ENCODE measurements at regions not wholly inside any gene's neighbourhood (a gene's known extent, or its start where the extent isn't known, plus 50 kb on each side); places are given as distances from the start of the nearest gene placed in this dataset.
"Not testable (repeated sequence)": the region's sequence is repeated elsewhere in the genome, so short reads cannot be mapped to it uniquely, and the experiment has no call there.

- Histone ChIP-seq H2BK5ac (ENCODE audit: low read depth, low read length, poor library complexity) (peak overlapping the region; percentile 36), H3K27ac (ENCODE audit: low read depth, low read length) (peak overlapping the region; percentile 80), H3K4me1 (ENCODE audit: control insufficient read depth in 1 of 2, insufficient read depth in 2 of 2, low read length in 2 of 2) (peaks cover 16 to 24% of the 10 kb centered on the region in 2 experiments), H4K8ac (ENCODE audit: low read depth, low read length) (peak overlapping the region; percentile 43), H2BK120ac (ENCODE audit: insufficient read depth, low read length, poor library complexity) (peak overlapping the region; percentile 79), H4K91ac (ENCODE audit: low read depth, low read length) (peak overlapping the region; percentile 61)
- H3K4me2 ChIP-seq (ENCODE audit: low read length); H3K23ac ChIP-seq (ENCODE audit: low read length); H3K79me2 ChIP-seq (ENCODE audit: control insufficient read depth, insufficient read depth, low read length, poor library complexity); H3K27me3 ChIP-seq (ENCODE audit: insufficient read depth, low read length); H3K14ac ChIP-seq (ENCODE audit: low read length); H3K4me3 ChIP-seq (ENCODE audit: low read depth, low read length); H3K36me3 ChIP-seq (ENCODE audit: control insufficient read depth in 1 of 2, insufficient read depth in 2 of 2, low read length in 2 of 2); H3K9ac ChIP-seq (ENCODE audit: low read length); H2AK5ac ChIP-seq (ENCODE audit: low read length); H3K4ac ChIP-seq (ENCODE audit: low read depth, low read length); H3K79me1 ChIP-seq (ENCODE audit: low read length); H3K9me3 ChIP-seq (ENCODE audit: insufficient read depth, low read depth, low read length); H2BK12ac ChIP-seq (ENCODE audit: low read length); H3K18ac ChIP-seq (ENCODE audit: low read length); H4K12ac ChIP-seq (ENCODE audit: low read depth, low read length); H2AFZ ChIP-seq (ENCODE audit: insufficient read depth, low read length, poor library complexity): not testable (repeated sequence)
- WGBS (ENCODE audit: extremely low coverage, insufficient coverage, insufficient read length), result no CpG with 5 or more reads among the region's 15 CpGs
- peak; percentile 41 to 69 for DNase-seq
These were observed 93.6 kb downstream of the CCDC71L start for GRCh38 chr7:106567204-106568001.

GRCh38 chr7:106566672-106567071 lies 94.3 kb downstream of the CCDC71L start:
- no peak overlapping the region for H2BK12ac ChIP-seq (ENCODE audit: low read length)
- H3K4me3 ChIP-seq (ENCODE audit: low read depth, low read length), result no peak overlapping the region
- WGBS (ENCODE audit: extremely low coverage, insufficient coverage, insufficient read length), result no CpG with 5 or more reads among the region's 2 CpGs
- H3K36me3 ChIP-seq (ENCODE audit: control insufficient read depth in 1 of 2, insufficient read depth in 2 of 2, low read length in 2 of 2), result no peaks in the 10 kb centered on the region
- H3K23ac ChIP-seq (ENCODE audit: low read length), result no peak overlapping the region
- H2BK5ac ChIP-seq (ENCODE audit: low read depth, low read length, poor library complexity), result peak overlapping the region; percentile 39
- no peak overlapping the region for H3K27ac ChIP-seq (ENCODE audit: low read depth, low read length)
- peaks cover 16 to 24% of the 10 kb centered on the region in 2 experiments for H3K4me1 ChIP-seq (ENCODE audit: control insufficient read depth in 1 of 2, insufficient read depth in 2 of 2, low read length in 2 of 2)
- no peak for DNase-seq
- H3K79me1 ChIP-seq (ENCODE audit: low read length), result peaks cover 11% of the 10 kb centered on the region
- H3K4ac ChIP-seq (ENCODE audit: low read depth, low read length), result no peak overlapping the region
- H2BK120ac ChIP-seq (ENCODE audit: insufficient read depth, low read length, poor library complexity), result peak overlapping the region; percentile 38
- H3K9ac ChIP-seq (ENCODE audit: low read length), result no peak overlapping the region
- no peak overlapping the region for H3K14ac ChIP-seq (ENCODE audit: low read length)
- H4K12ac ChIP-seq (ENCODE audit: low read depth, low read length), result no peak overlapping the region
- H4K8ac ChIP-seq (ENCODE audit: low read depth, low read length), result peak overlapping the region; percentile 43
- no peak overlapping the region for H3K18ac ChIP-seq (ENCODE audit: low read length)
- H2AFZ ChIP-seq (ENCODE audit: insufficient read depth, low read length, poor library complexity), result no peak overlapping the region
- no peaks in the 10 kb centered on the region for H3K9me3 ChIP-seq (ENCODE audit: insufficient read depth, low read depth, low read length)
- H3K4me2 ChIP-seq (ENCODE audit: low read length), result no peak overlapping the region
- peak overlapping the region; percentile 35 for H4K91ac ChIP-seq (ENCODE audit: low read depth, low read length)
- no peaks in the 10 kb centered on the region for H3K27me3 ChIP-seq (ENCODE audit: insufficient read depth, low read length)
- no peak overlapping the region for H2AK5ac ChIP-seq (ENCODE audit: low read length)
- no peaks in the 10 kb centered on the region for H3K79me2 ChIP-seq (ENCODE audit: control insufficient read depth, insufficient read depth, low read length, poor library complexity)

- Histone ChIP-seq H3K4me2 (ENCODE audit: low read length) (no peak overlapping the region), H2BK120ac (ENCODE audit: insufficient read depth, low read length, poor library complexity) (peak overlapping the region; percentile 68), H3K79me1 (ENCODE audit: low read length) (peaks cover 11% of the 10 kb centered on the region), H3K18ac (ENCODE audit: low read length) (no peak overlapping the region), H3K9me3 (ENCODE audit: insufficient read depth, low read depth, low read length) (no peaks in the 10 kb centered on the region), H3K9ac (ENCODE audit: low read length) (no peak overlapping the region), H3K4me3 (ENCODE audit: low read depth, low read length) (no peak overlapping the region), H3K36me3 (ENCODE audit: control insufficient read depth in 1 of 2, insufficient read depth in 2 of 2, low read length in 2 of 2) (no peaks in the 10 kb centered on the region), H2BK5ac (ENCODE audit: low read depth, low read length, poor library complexity) (no peak overlapping the region), H4K12ac (ENCODE audit: low read depth, low read length) (no peak overlapping the region), H3K14ac (ENCODE audit: low read length) (peak overlapping the region; percentile 24), H4K91ac (ENCODE audit: low read depth, low read length) (peak overlapping the region; percentile 15), H3K4ac (ENCODE audit: low read depth, low read length) (no peak overlapping the region), H2AFZ (ENCODE audit: insufficient read depth, low read length, poor library complexity) (no peak overlapping the region), H4K8ac (ENCODE audit: low read depth, low read length) (no peak overlapping the region), H3K27me3 (ENCODE audit: insufficient read depth, low read length) (no peaks in the 10 kb centered on the region), H3K27ac (ENCODE audit: low read depth, low read length) (no peak overlapping the region), H3K79me2 (ENCODE audit: control insufficient read depth, insufficient read depth, low read length, poor library complexity) (no peaks in the 10 kb centered on the region), H3K23ac (ENCODE audit: low read length) (no peak overlapping the region), H3K4me1 (ENCODE audit: control insufficient read depth in 1 of 2, insufficient read depth in 2 of 2, low read length in 2 of 2) (peaks cover 12 to 22% of the 10 kb centered on the region in 2 experiments), H2BK12ac (ENCODE audit: low read length) (peak overlapping the region; percentile 94), H2AK5ac (ENCODE audit: low read length) (no peak overlapping the region)
- no CpG with 5 or more reads among the region's 6 CpGs for WGBS (ENCODE audit: extremely low coverage, insufficient coverage, insufficient read length)
- DNase-seq, result no peak
These were observed 94.8 kb downstream of the CCDC71L start for GRCh38 chr7:106566196-106566595.

GRCh38 chr7:106565428-106565827 lies 95.5 kb downstream of the CCDC71L start:
- no peak overlapping the region for H3K14ac ChIP-seq (ENCODE audit: low read length)
- peaks cover 11% of the 10 kb centered on the region for H3K79me1 ChIP-seq (ENCODE audit: low read length)
- H2BK120ac ChIP-seq (ENCODE audit: insufficient read depth, low read length, poor library complexity), result no peak overlapping the region
- H3K4me3 ChIP-seq (ENCODE audit: low read depth, low read length), result no peak overlapping the region
- H4K8ac ChIP-seq (ENCODE audit: low read depth, low read length), result no peak overlapping the region
- WGBS (ENCODE audit: extremely low coverage, insufficient coverage, insufficient read length), result no CpG with 5 or more reads among the region's 1 CpG
- no peaks in the 10 kb centered on the region for H3K79me2 ChIP-seq (ENCODE audit: control insufficient read depth, insufficient read depth, low read length, poor library complexity)
- no peak overlapping the region for H3K18ac ChIP-seq (ENCODE audit: low read length)
- no peaks in the 10 kb centered on the region for H3K9me3 ChIP-seq (ENCODE audit: insufficient read depth, low read depth, low read length)
- H3K4me1 ChIP-seq (ENCODE audit: control insufficient read depth in 1 of 2, insufficient read depth in 2 of 2, low read length in 2 of 2), result peaks cover 9 to 18% of the 10 kb centered on the region in 2 experiments
- no peak overlapping the region for H3K4me2 ChIP-seq (ENCODE audit: low read length)
- no peak overlapping the region for H2BK12ac ChIP-seq (ENCODE audit: low read length)
- no peak overlapping the region for H2AFZ ChIP-seq (ENCODE audit: insufficient read depth, low read length, poor library complexity)
- H3K9ac ChIP-seq (ENCODE audit: low read length), result no peak overlapping the region
- no peak overlapping the region for H3K4ac ChIP-seq (ENCODE audit: low read depth, low read length)
- no peaks in the 10 kb centered on the region for H3K36me3 ChIP-seq (ENCODE audit: control insufficient read depth in 1 of 2, insufficient read depth in 2 of 2, low read length in 2 of 2)
- H2AK5ac ChIP-seq (ENCODE audit: low read length), result no peak overlapping the region
- no peak overlapping the region for H4K91ac ChIP-seq (ENCODE audit: low read depth, low read length)
- H2BK5ac ChIP-seq (ENCODE audit: low read depth, low read length, poor library complexity), result no peak overlapping the region
- no peak overlapping the region for H3K23ac ChIP-seq (ENCODE audit: low read length)
- H3K27me3 ChIP-seq (ENCODE audit: insufficient read depth, low read length), result no peaks in the 10 kb centered on the region
- no peak overlapping the region for H3K27ac ChIP-seq (ENCODE audit: low read depth, low read length)
- DNase-seq, result no peak
- no peak overlapping the region for H4K12ac ChIP-seq (ENCODE audit: low read depth, low read length)
